AG04450 (cell line): ENCODE measurements at regions not wholly inside any gene's neighbourhood (a gene's known extent, or its start where the extent isn't known, plus 50 kb on each side); places are given as distances from the start of the nearest gene placed in this dataset.

Experiments
- CTCF ChIA-PET: fragments of 300-600, 350-600 bp; formaldehyde crosslinking; extraction: SDS; loops from one replicate; lab custom pipeline; 2022; ENCODE audit warnings: antibody characterized with exemption, inconsistent platforms; lab: Charles Lee
- POLR2A ChIA-PET: fragments of 350-600 bp; formaldehyde crosslinking; extraction: SDS; loops from one replicate; lab custom pipeline; 2021; ENCODE audit warnings: antibody characterized with exemption, inconsistent platforms; lab: Yijun Ruan, JAX
- DNase-seq: peaks from one replicate; pipeline ENCODE4 v3.0.0-alpha.2; 2011; ENCODE audit warnings: low read depth, low spot score
- H3K27ac ChIP-seq: one replicate; pipeline ENCODE4 v1.5.1; 2012; ENCODE audit warnings: low read depth, low read length, control low read depth
- H3K27me3 ChIP-seq: one replicate; pipeline ENCODE4 v1.6.0; 2012; ENCODE audit warnings: low read length; ENCODE audit not compliant: control insufficient read depth, insufficient read depth
- H3K4me3 ChIP-seq: 2 replicates; pipeline ENCODE4 v1.5.1; 2011; ENCODE audit warnings: mild to moderate bottlenecking, low read depth, low read length, control low read depth
- H3K9me3 ChIP-seq: 2 replicates; pipeline ENCODE4 v1.5.1; 2012; ENCODE audit warnings: low read length; ENCODE audit not compliant: control insufficient read depth, insufficient read depth
- CTCF ChIP-seq: IDR thresholded peaks from 2 replicates; pipeline ENCODE4 v1.5.1; 2011; ENCODE audit warnings: low read depth, low read length, control low read depth, inconsistent platforms

GRCh38 chr13:60689571-60689970 is 292.6 kb downstream of the TDRD3 start:
- ChIA-PET POLR2A (no interaction called here), CTCF (no interaction called here)
- Histone ChIP-seq H3K4me3 (no peak overlapping the region), H3K9me3 (no peaks in the 10 kb centered on the region), H3K27me3 (no peaks in the 10 kb centered on the region), H3K27ac (no peak overlapping the region)
- DNase-seq: no peak
- TF ChIP-seq CTCF: no peak

- H3K27ac ChIP-seq: no peak overlapping the region
- CTCF ChIA-PET: no interaction called here
- no peak overlapping the region for H3K4me3 ChIP-seq
- no peak for DNase-seq
- no peaks in the 10 kb centered on the region for H3K9me3 ChIP-seq
- H3K27me3 ChIP-seq: no peaks in the 10 kb centered on the region
- POLR2A ChIA-PET: no interaction called here
- TF ChIP-seq CTCF: no peak
Measured at GRCh38 chr13:60689076-60689475, 292.1 kb downstream of the TDRD3 start.

- Histone ChIP-seq H3K9me3 (no peaks in the 10 kb centered on the region; the same call in 1 of the 2 replicates), H3K27me3 (no peaks in the 10 kb centered on the region), H3K27ac (no peak overlapping the region), H3K4me3 (no peak overlapping the region)
- no peak for TF ChIP-seq CTCF
- ChIA-PET POLR2A (no interaction called here), CTCF (no interaction called here)
- no peak for DNase-seq
Measured at GRCh38 chr13:60679928-60680694, 283.1 kb downstream of the TDRD3 start.

GRCh38 chr13:60679131-60679530 is 282.1 kb downstream of the TDRD3 start:
- POLR2A ChIA-PET: no interaction called here
- CTCF ChIA-PET: no interaction called here
- Histone ChIP-seq H3K9me3 (no peaks in the 10 kb centered on the region; the same call in 1 of the 2 replicates), H3K4me3 (no peak overlapping the region), H3K27me3 (no peaks in the 10 kb centered on the region), H3K27ac (no peak overlapping the region)
- no peak for TF ChIP-seq CTCF
- no peak for DNase-seq

GRCh38 chr13:60671386-60671785 is 274.4 kb downstream of the TDRD3 start:
- POLR2A ChIA-PET: no interaction called here
- peaks cover 15% of the 10 kb centered on the region for H3K9me3 ChIP-seq
- no peak for TF ChIP-seq CTCF
- no peak overlapping the region for H3K4me3 ChIP-seq
- no peaks in the 10 kb centered on the region for H3K27me3 ChIP-seq
- H3K27ac ChIP-seq: no peak overlapping the region
- CTCF ChIA-PET: no interaction called here
- no peak for DNase-seq
